HG03280 (cell line): ENCODE measurements at regions not wholly inside any gene's neighbourhood (a gene's known extent, or its start where the extent isn't known, plus 50 kb on each side); places are given as distances from the start of the nearest gene placed in this dataset.
"Not testable (repeated sequence)": the region's sequence is repeated elsewhere in the genome, so short reads cannot be mapped to it uniquely, and the experiment has no call there.

Experiments used
- ATAC-seq: cut with Tn5 transposase; IDR thresholded peaks from one replicate; pipeline ENCODE4 v1.9.1; 2021; ENCODE audit warnings: mild to moderate bottlenecking, moderate library complexity; ENCODE audit not compliant: unreplicated experiment

- ATAC-seq = no peak
Measured at GRCh38 chrX:110511238-110511637, 152.6 kb downstream of the RTL9 start.

GRCh38 chrX:110512341-110512740, 153.7 kb downstream of the RTL9 start:
- ATAC-seq = no peak

DNA sequence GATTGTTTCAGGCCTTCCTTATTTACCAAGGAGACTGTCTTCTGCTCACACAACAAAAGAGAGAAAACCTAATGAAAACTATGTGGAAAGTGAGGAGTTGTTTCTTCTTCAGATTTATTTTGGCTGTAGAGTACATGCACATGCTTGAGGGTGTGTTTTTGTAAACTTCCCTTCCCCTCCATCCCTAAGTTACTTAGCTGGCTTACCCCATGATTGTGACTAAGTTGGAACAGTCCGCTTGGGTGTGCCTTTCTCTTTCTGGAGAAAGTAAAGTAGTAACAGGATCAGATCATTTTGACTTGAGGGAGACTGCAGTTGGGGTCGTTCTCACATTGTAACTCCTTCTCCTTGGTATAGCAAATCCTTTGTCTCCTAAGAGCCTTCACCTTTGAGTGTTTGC, 155.9 kb downstream of the RTL9 start:
- ATAC-seq = no peak

DNA sequence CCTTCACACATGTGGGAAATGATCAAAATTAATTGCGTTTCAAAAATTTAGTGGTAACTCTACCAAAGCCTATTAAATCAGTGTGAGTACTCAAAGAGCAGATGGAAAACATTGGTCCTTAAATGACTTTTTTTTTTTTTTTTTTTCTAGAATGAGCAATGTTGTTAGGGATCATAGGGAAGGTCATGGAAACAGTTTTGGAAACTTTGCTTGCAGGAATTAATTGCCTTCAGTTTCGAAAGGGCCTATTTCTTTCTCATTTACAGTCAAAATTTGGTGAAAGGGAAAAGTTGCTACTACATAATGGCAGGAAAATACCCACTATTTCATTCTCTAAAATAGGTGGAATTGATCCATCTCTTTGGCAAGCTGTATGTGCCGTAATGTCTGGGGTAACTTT, 160.9 kb downstream of the RTL9 start:
- no peak for ATAC-seq

- no peak for ATAC-seq
Measured at GRCh38 chrX:110519906-110520452, 161.3 kb downstream of the RTL9 start.

DNA sequence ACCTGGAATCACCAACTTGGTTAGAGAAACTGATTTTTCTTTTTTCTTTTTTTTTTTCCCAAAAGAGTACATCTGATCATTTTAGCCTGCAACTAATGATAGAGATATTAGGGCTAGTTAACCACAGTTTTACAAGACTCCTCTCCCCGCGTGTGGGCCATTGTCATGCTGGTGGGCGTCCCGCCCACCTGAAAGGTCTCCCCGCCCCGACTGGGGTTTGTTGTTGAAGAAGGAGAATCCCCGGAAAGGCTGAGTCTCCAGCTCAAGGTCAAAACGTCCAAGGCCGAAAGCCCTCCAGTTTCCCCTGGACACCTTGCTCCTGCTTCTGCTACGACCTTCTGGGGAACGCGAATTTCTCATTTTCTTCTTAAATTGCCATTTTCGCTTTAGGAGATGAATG, 162.0 kb downstream of the RTL9 start:
- ATAC-seq = not testable (repeated sequence)

DNA sequence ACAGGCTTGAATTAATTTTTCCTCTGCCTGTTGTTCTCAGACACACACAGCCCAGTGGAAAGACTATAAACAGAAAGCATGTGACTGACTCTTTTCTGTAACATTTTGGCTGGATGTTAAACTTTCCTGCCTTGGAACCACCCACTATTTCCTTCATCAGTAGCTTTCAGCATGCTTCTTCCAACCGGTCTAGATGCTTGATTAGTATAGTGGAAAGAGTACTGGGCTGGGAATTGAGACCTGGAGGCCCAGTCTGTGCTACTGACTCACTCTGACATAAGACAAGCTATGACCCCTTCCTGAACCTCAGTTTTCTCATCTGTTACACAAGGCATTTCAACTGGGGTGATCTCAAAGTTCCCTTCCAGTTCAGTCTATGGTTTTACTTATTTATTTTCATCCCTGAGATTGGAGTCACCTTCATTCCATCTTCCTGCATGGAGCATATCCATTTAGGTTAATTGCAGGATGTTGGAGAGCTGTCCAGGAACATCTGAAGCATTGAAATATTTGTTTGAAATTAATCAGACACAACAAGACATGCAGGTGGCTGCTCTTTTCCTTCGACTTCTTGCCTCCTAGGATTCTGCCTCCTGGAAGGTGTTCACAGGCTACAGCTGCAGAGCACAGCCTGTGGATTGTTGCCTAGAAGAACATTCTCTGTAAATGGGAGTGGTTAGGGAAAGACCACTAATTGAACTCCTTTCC, 173.4 kb downstream of the RTL9 start:
- ATAC-seq = no peak

GRCh38 chrX:110532581-110532931, 173.9 kb downstream of the RTL9 start:
- no peak for ATAC-seq

GRCh38 chrX:110536816-110537215, 178.2 kb downstream of the RTL9 start:
- ATAC-seq = no peak

- no peak for ATAC-seq
Measured at GRCh38 chrX:110541266-110541665, 182.6 kb downstream of the RTL9 start.

DNA sequence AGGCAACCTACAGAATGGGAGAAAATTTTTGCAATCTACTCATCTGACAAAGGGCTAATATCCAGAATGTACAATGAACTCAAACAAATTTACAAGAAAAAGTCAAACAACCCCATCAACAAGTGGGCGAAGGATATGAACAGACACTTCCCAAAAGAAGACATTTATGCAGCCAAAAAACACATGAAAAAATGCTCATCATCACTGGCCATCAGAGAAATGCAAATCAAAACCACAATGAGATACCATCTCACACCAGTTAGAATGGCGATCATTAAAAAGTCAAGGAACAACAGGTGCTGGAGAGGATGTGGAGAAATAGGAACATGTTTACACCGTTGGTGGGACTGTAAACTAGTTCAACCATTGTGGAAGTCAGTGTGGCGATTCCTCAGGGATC, 192.2 kb downstream of the RTL9 start:
- ATAC-seq = not testable (repeated sequence)

DNA sequence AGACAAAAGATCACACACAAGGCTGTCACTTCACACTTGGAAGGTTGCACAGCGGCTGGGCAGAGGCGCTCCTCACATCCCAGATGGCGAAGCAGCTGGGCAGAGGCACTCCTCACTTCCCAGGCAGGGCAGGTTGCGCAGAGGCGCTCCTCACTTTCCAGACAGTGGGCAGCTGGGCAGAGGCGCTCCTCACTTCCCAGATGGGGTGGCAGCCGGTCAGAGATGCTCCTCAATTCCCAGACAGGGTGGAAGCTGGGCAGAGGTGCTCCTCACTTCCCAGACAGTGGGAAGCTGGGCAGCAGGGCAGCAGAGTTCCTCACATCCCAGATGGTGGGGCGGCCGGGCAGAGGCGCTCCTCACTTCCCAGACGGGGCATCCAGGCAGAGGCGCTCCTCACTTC, 199.2 kb downstream of the RTL9 start:
- no peak for ATAC-seq

- no peak for ATAC-seq
Measured at GRCh38 chrX:110558406-110558805, 199.8 kb downstream of the RTL9 start.

- no peak for ATAC-seq
Measured at GRCh38 chrX:110561034-110561433, 202.4 kb downstream of the RTL9 start.

DNA sequence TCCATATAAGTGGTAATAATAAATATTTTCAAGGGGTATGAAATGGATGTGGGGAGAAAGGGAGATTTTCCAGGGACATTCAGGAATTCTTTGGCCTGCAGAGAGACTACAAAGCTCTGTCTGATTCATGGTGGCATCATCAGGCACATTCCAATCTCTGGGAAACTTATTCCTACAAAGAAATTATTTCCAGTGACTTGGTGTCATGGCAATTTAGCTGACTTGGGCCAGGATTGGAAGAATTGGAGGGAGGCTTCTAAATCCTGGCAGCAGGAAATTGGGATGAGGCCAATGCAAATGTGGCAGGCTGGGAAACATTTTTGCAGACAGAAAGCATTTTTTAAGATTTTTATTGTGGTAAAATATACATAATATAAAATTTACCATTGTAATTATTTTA, 204.6 kb downstream of the RTL9 start:
- no peak for ATAC-seq

DNA sequence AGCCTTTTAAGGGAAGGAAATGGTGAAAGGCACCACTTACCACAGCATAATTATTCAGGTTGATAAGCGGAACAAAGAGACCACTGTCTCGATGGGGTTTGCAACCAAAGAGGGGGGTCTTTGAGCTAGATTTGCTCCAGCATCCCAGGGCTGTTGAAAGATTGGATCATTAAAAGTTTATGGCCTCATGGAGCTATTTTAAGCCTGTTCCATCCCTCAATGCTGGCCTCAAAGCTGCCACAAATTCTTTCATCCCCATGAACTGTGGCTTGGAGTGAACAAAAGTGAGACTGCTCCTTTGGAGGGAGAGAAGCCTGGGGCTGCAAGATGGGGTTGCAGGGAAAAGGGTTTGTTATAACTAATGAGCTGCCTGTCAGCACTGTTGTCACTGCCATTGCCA, 209.8 kb downstream of the RTL9 start:
- ATAC-seq = no peak

DNA sequence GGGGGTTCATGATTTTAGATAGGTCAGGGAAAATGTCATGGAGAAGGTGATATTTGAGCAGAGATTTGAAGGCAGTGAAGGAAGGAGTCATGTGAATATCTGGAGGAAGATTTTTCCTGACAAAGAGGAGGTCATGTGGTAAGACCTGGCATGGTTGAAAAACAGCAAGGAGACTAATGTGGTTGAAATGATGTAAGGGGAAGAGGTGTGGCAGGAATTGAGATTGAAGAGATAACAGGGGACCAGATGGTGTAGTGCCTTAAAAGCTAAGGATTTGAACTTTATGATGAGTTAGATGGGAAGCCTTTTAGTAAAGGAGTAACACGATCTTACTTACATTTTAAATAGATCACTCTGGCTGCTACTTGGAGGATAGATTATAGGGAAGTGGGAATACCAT, 210.9 kb downstream of the RTL9 start:
- ATAC-seq = no peak

DNA sequence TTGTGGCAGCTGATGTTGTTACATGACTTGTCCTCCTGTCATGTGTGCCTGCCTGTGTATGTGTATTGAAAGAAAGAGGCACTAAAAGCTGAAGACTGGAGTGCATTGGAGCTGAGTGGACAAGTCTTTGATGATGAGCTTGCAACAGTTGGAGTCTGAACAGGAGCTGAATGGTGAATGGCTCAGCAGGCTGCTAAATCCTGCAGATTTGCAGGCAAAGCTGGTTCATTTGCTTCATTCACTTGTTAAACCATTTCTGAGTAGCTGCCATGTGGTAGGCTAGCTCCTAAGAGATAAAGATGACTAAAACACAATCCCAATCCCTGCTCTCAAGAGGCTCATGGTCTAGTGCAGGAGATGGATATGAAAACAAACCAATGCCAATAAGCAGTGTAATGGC, 217.3 kb downstream of the CHRDL1 start:
- no peak for ATAC-seq

DNA sequence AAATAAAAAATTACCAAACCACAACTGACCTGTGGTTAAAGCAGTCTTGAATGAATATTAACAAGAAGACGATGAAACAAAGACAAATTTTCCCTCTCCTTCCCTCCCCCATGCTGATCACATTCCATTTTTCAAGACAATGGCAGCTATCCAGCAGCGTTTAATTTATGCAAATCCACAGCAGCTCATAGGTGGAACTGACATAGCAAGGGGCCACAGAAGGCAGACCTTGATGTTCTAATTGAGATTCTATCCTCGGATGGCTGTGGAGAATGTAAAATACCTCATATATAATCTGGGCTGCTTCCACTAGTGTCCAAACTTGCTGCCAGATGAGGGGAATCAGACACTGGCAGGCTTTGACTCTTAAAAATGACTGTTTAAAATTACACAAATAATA, 211.5 kb downstream of the CHRDL1 start:
- no peak for ATAC-seq

GRCh38 chrX:110588164-110588563, 207.5 kb downstream of the CHRDL1 start:
- no peak for ATAC-seq

GRCh38 chrX:110588853-110589252, 206.8 kb downstream of the CHRDL1 start:
- ATAC-seq = no peak

DNA sequence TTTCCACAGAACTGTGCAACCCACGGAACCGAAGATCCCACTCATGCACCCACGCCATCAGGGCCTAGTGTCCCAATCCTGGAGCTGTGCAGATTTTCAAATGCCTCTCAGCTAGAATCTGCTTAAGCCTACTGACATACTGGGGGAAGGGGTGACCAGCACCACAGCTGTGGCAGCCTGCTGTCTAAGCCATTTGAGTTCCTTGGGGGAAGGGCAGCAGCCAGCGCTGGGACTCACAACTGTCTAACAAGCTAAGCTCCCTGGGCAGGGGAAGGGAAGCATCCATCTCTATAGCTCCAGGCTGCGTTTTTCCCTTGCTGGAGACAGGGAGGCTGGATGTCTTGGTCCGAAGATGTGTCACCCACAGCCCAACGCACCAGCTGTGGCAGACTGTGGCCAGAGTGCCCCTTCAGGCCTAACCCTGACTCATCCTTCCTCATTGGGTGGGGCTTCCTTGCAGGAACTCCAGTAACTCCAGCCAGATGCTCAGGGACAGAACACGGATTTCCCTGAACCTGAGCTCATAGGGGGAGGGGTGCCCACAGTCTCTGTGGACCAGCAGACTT, 194.8 kb downstream of the CHRDL1 start:
- ATAC-seq = no peak

- ATAC-seq = no peak
Measured at GRCh38 chrX:110614596-110614995, 181.0 kb downstream of the CHRDL1 start.
